GM18517 (cell line): ENCODE measurements at regions not wholly inside any gene's neighbourhood (a gene's known extent, or its start where the extent isn't known, plus 50 kb on each side); places are given as distances from the start of the nearest gene placed in this dataset.
A peak's percentile ranks its signal among the peaks of the same experiment; 100 is the strongest.

ENCODE experiments used
- ATAC-seq: cut with Tn5 transposase; IDR thresholded peaks from one replicate; pipeline ENCODE4 v1.9.1; 2021; ENCODE audit warnings: mild to moderate bottlenecking, moderate library complexity; ENCODE audit not compliant: unreplicated experiment

DNA sequence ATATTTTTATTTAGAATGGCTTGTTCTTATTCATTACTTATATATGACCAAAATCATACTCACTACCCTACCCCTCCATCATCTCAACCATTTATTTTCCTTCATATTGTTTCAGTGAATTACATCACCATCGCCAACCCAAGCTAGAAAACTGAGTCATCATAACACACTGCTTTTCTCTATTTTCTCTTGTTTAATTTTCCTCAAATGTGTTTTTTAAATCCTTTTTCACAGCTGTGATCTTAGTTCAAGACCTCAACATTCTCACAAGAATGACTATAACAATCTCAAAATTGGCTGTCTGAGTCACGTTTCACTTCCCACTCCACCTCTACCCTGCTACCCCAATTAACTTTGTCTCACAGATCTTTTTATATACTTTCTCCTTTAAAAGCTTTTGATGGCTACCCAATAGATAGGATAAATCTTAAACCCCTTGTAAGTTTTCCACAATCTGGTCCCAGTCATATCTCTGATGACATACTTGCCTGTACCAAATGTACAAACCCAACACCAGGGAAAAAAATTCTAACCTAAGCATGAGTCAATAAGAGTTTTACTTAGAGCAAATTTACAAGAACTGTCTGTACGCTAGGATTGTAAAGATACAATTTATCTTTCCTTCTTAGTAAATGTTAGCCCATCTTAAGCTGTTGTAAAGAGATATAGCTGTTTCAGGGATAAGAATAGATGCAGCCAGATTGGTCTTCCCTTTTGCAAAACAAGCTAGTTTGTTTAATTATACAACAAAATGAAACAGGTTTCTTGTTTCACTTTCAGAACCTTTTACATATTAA is 635.1 kb upstream of the SLC39A10 start:
- peak; percentile 79 for ATAC-seq

- ATAC-seq: no peak
Measured at GRCh38 chr2:195018462-195018861, 638.6 kb upstream of the SLC39A10 start.

DNA sequence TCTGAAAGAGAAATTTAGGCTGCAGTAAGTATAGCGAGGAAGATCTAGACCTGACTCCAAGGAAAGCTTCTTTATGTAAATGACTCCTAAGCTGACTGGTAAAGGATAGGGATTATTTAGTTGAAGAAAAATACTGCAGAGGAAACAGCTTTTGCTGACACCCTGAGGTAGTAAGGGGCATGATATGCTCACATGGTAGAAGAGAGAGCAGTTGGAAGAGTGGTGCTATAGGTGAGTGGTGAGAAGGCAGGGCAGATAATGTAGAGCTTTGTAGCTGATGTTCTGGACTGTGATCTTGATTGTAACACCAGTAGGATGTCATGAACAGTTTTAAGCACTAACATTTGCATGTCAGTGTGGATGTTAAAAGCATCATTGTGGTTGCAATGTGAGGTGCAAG is 639.1 kb upstream of the SLC39A10 start:
- ATAC-seq: no peak

- no peak for ATAC-seq
Measured at GRCh38 chr2:195016841-195017240, 640.2 kb upstream of the SLC39A10 start.

- no peak for ATAC-seq
Measured at GRCh38 chr2:195009202-195009601, 647.8 kb upstream of the SLC39A10 start.

DNA sequence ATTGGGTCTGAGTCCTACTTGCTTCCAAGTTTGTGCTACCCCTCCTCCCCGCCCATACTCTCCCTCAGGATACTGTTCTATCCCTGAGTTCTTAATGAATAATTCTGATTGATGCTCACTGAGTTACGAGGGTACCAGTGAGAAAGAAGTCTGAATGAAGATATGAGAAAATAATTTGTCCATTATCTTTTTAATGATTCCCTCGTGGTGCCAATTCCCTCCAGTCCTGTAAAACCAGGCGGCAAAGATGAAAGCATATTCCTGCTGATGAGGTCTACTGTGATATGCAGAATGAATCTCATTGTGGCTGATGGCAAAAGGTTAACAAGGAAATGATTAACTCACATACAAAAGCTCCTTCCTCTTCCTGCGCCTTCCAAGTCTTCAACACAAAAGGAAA is 650.2 kb upstream of the SLC39A10 start:
- no peak for ATAC-seq

DNA sequence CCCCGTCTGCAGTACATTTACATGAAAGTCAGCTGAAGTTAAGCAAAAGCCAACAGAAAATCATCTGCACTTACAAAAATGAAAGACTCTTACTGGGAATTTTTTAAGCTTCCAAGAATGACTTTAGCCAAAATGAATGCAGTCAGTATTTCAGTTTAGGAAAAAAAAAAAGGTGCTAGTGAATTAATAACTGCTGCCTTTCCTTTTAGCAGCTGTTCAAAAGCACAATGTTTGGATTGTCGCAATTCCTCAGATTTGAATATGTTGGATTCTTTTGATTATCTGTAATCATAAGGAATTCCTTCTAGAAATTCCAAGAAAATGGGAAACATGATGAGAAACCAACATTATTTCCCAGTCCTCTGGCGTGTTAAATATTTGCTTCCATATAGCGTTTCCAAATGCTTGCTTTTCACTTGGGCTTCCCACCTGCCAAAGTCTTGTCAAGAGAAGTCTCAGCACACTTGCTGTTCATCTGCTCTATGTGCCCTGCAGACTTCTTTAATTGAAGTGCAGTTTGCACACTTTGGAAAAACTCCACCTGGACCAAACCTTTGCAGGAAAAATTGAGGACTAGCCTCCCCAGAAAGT is 653.0 kb upstream of the SLC39A10 start:
- ATAC-seq: no peak

- ATAC-seq: no peak
Measured at GRCh38 chr2:195001924-195002323, 655.1 kb upstream of the SLC39A10 start.

DNA sequence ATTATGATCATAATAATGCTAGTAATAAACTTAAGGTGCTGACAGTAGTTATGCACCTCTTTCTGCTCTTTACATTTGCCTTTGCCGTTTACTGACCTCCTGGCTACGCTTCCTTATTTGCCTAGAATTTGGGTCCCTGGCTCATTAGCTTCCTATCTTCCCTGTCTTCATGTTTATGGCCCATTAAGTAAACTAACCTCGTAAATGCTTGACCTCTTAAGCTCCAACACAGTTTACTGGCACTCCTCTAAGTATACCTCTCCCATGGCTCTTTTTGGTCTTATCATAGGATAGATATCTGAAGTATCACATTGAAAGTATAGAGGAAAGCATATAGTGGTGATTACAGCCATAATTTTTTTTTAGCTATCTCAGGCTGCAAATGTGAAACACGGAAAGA is 657.3 kb upstream of the SLC39A10 start:
- no peak for ATAC-seq

GRCh38 chr2:194992648-194993047 is 664.4 kb upstream of the SLC39A10 start:
- ATAC-seq: no peak

- no peak for ATAC-seq
Measured at GRCh38 chr2:194985258-194985657, 671.8 kb upstream of the SLC39A10 start.

DNA sequence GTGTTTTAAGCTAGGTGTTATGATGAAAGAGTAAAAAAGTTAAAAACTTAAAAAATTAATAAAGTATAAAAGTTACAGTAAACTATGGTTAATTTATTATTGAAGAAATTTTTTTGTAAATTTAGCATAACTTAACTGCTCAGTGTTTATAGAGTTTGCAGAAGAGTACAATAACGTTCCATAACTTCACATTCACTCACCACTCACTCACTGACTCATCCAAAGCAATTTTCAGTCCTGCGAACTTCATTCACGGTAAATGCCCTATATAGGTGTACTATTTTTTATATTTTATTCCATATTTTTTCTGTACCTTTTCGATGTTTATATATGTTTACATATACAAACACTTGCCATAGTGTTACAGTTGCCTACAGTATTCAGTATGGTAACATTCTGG is 694.8 kb upstream of the SLC39A10 start:
- no peak for ATAC-seq

DNA sequence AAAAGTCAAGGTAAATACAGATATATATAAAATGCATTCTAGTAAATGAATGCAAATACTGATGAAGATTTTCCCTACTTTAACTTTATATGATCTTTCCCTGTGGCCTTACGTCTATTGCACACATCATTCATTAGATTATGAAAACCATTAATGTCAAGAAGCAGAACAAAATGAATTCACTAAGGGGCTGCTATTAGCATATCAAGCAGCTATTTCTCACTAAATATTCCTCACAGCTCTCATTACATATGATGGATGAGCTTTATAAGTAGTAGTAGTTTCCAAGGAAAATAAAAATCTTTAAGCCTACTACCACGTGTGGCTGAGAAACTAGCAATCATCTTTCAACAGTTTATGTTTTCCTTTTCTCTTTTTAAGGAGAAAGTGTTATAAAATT is 702.8 kb upstream of the SLC39A10 start:
- no peak for ATAC-seq

- no peak for ATAC-seq
Measured at GRCh38 chr2:194946826-194947225, 710.2 kb upstream of the SLC39A10 start.

DNA sequence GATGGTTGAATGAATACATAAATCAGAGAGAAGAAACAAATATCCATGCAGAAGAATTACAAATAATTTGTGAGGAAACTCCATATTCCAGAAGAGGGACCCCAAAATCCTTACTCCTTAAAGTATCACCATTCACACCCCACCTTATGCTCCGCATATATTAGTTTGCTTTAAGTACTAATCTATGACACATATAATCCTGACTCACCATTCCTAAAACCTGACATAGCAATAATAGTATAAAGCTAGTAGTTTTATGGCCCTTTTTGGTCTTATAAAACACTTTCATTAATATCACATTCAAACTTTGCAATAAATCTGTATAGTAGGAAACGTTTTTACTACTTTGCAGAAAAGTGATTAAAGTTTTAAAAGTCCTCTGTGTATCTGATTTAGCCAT is 719.0 kb upstream of the SLC39A10 start:
- ATAC-seq: no peak

DNA sequence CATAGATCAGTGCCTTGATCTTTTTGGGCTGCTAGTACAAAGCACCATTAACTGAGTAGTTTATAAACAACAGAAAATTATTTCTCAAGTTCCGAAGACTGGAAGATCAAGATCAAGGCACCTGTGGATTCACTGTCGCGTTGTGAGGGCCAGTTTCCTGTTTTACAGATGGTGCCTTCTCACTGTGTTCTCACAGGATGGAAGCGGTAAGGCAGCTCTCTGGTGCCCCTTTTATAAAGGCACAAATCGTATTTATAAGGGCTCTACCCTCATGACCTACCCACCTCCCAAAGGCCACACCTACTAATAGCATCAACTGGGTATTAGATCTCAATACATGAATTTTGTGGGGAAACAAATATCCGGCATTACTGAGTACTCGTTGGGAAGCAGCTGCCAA is 729.5 kb upstream of the SLC39A10 start:
- ATAC-seq: no peak

GRCh38 chr2:194926873-194927272 is 730.2 kb upstream of the SLC39A10 start:
- no peak for ATAC-seq

- ATAC-seq: no peak
Measured at GRCh38 chr2:194925742-194926141, 731.3 kb upstream of the SLC39A10 start.

- no peak for ATAC-seq
Measured at GRCh38 chr2:194917519-194917918, 739.5 kb upstream of the SLC39A10 start.

GRCh38 chr2:194915485-194915884 is 741.5 kb upstream of the SLC39A10 start:
- no peak for ATAC-seq

GRCh38 chr2:194907569-194907968 is 749.5 kb upstream of the SLC39A10 start:
- ATAC-seq: no peak

- ATAC-seq: no peak
Measured at GRCh38 chr2:194896871-194897270, 760.2 kb upstream of the SLC39A10 start.

DNA sequence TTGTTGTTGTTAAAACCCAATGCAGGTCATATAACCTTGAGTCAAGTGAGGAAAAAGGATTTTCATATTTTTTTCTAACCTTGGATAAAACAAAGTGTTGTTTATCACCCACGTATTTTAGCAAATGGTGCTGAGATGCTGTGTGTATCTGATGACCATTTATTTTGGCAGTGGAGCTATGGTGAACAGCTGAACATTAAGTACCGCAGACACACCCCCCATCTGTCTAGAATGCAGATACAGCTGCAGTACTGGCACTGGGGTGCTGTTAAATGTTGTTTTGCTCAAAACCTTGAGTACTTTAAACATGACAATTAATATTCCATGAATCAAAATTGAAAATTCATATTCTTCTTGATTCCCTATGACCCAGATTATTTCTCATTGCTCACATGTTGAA is 773.3 kb upstream of the SLC39A10 start:
- ATAC-seq: no peak
